Lung (tissue), 11 donors: ENCODE measurements at regions not wholly inside any gene's neighbourhood (a gene's known extent, or its start where the extent isn't known, plus 50 kb on each side); places are given as distances from the start of the nearest gene placed in this dataset.

ENCODE experiments used
- ATAC-seq: fragments of 200-7000 bp; cut with Tn5 transposase; one replicate; pipeline ENCODE4 v1.9.1; 2020; ENCODE audit warnings: moderate number of reproducible peaks; ENCODE audit not compliant: insufficient read depth, low FRiP score
- DNase-seq, 3 donors: peaks; one replicate each; pipeline ENCODE4 v3.0.0-alpha.2; 2013 to 2017
- H3K27ac ChIP-seq, 2 donors: one replicate each; pipeline ENCODE4 v1.5.1; 2013; ENCODE audit warnings: mild to moderate bottlenecking in 2 of 2, moderate library complexity in 2 of 2, control low read depth in 1 of 2, inconsistent platforms in 1 of 2, low read depth in 1 of 2, low read length in 1 of 2
- H3K27me3 ChIP-seq, 3 donors: one replicate each; pipeline ENCODE4 v1.5.1; 2013; ENCODE audit warnings: low read length in 2 of 3; ENCODE audit not compliant: control insufficient read depth in 3 of 3, insufficient read depth in 3 of 3
- H3K36me3 ChIP-seq, 4 donors: one replicate each; pipeline ENCODE4 v1.5.1; 2013; ENCODE audit warnings: low read length in 4 of 4, mild to moderate bottlenecking in 1 of 4, moderate library complexity in 1 of 4; ENCODE audit not compliant: control insufficient read depth in 4 of 4, insufficient read depth in 4 of 4
- H3K4me1 ChIP-seq, 5 donors: one replicate each; pipeline ENCODE4 v1.5.1; 2013; ENCODE audit warnings: low read length in 5 of 5, mild to moderate bottlenecking in 2 of 5, moderate library complexity in 1 of 5; ENCODE audit not compliant: control insufficient read depth in 5 of 5, insufficient read depth in 5 of 5
- H3K4me3 ChIP-seq: one replicate; pipeline ENCODE4 v1.5.1; 2013; ENCODE audit warnings: mild to moderate bottlenecking, control low read depth, moderate library complexity
- H3K9ac ChIP-seq, 2 donors: one replicate each; pipeline ENCODE4 v1.5.1; 2013; ENCODE audit warnings: low read length in 2 of 2, control low read depth in 1 of 2; ENCODE audit not compliant: insufficient read depth in 1 of 2
- H3K9me3 ChIP-seq, 4 donors: one replicate each; pipeline ENCODE4 v1.5.1; 2013; ENCODE audit warnings: low read length in 3 of 4, mild to moderate bottlenecking in 1 of 4, moderate library complexity in 1 of 4; ENCODE audit not compliant: control insufficient read depth in 4 of 4, insufficient read depth in 3 of 4
- WGBS, 2 donors: extraction: QIAGEN DNeasy Blood & Tissue Kit; methylation state at CpG; one replicate each; pipeline ENCODE4 v1.1.7; 2013; 5-methylcytosine and 5-hydroxymethylcytosine counted together
- TF ChIP-seq, protein P1 (sequence below): IDR thresholded peaks from 2 replicates; pipeline ENCODE4 v1.5.1; 2012; ENCODE audit warnings: mild to moderate bottlenecking; ENCODE audit errors: control extremely low read depth, extremely low read depth
- donor health status: control.
- donor health status: control.
- donor health status: Bipolar disorder and iron deficiency.
- donor health status: healthy.
- donor health status: DM: yes; HTN: yes; CAD: no.

DNA sequence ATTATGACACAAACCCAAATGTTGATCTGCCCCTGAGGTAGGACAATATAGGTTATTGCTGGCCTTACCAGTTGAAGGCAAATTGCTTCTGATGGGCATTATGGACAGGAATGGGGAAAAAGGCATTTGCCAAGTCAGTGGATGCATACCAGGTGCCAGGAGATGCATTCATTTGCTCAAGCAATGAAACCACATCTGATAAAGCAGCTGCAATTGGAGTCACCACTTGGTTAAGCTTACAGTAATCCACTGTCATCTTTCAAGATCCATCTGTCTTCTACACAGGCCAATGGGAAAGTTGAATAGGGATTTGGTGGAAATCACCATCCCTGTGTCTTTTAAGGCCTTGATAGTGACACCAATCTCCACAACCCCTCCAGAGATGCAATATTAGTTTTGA, 648.6 kb downstream of the COL12A1 start:
- H3K27me3 ChIP-seq, result no peaks in the 10 kb centered on the region

DNA sequence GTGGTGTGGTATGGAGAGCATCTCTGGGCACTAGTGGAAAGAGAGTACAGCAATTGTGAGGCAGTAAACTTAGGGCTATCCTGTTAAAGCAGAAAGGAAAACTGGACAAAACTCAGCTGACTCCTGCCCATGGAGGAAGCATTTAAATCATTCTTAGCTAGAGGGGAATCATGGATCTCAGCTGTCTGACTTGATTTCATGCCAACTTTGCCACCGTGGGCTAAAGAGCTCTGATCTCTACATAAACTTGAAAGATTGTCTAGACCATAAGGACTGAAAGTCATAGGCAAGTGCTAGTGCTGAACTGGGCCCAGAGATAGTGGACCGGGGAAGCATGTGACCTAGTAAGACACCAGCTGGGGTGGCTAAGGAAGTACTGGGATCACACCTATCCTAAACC, 651.8 kb downstream of the COL12A1 start:
- H3K27me3 ChIP-seq, result no peaks in the 10 kb centered on the region
- no peaks in the 10 kb centered on the region for H3K9me3 ChIP-seq
- ATAC-seq (no peak), DNase-seq (peak in 2 of 3 donors; percentile 7 to 9)
- no peaks in the 10 kb centered on the region for H3K36me3 ChIP-seq
- H3K4me3 ChIP-seq, result no peak overlapping the region
- H3K4me1 ChIP-seq, result no peaks in the 10 kb centered on the region
- no peak overlapping the region for H3K9ac ChIP-seq
- H3K27ac ChIP-seq, result no peak overlapping the region
- TF ChIP-seq, protein P1, sequence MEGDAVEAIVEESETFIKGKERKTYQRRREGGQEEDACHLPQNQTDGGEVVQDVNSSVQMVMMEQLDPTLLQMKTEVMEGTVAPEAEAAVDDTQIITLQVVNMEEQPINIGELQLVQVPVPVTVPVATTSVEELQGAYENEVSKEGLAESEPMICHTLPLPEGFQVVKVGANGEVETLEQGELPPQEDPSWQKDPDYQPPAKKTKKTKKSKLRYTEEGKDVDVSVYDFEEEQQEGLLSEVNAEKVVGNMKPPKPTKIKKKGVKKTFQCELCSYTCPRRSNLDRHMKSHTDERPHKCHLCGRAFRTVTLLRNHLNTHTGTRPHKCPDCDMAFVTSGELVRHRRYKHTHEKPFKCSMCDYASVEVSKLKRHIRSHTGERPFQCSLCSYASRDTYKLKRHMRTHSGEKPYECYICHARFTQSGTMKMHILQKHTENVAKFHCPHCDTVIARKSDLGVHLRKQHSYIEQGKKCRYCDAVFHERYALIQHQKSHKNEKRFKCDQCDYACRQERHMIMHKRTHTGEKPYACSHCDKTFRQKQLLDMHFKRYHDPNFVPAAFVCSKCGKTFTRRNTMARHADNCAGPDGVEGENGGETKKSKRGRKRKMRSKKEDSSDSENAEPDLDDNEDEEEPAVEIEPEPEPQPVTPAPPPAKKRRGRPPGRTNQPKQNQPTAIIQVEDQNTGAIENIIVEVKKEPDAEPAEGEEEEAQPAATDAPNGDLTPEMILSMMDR, result no peak
- WGBS, 2 donors, result 64 to 78% methylated on average over 2 of the region's 2 CpGs

More for the DNA sequence above, 648.6 kb downstream of the COL12A1 start:
- Histone ChIP-seq H3K9me3 (peaks cover 0 to 2% (median 0%) of the 10 kb centered on the region in 4 donors), H3K27ac (no peak overlapping the region), H3K36me3 (no peaks in the 10 kb centered on the region), H3K4me1 (no peaks in the 10 kb centered on the region), H3K9ac (no peak overlapping the region), H3K4me3 (no peak overlapping the region)
- TF ChIP-seq, protein P1, result no peak
- ATAC-seq (no peak), DNase-seq (no peak)

DNA sequence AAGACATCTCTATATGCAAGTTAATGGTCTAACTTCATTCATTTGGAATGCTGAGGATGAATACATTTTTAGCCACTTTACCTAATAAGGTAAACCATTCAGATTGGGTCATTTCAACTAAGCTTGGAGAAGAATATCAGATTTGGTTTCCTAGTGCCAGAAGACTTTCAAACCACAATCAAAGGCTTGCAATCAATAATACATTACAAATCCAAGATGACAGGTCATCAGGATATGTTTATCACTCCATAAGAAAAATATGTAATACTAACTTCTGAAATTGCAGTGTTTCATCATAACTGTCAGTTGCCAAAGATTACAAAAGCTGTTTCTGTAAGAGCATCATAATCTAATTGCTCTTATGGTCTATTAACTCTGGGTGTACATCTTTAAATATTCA, 654.0 kb downstream of the COL12A1 start:
- Histone ChIP-seq H3K9me3 (no peaks in the 10 kb centered on the region), H3K27ac (no peak overlapping the region), H3K4me3 (no peak overlapping the region), H3K36me3 (no peaks in the 10 kb centered on the region), H3K4me1 (no peaks in the 10 kb centered on the region), H3K27me3 (no peaks in the 10 kb centered on the region), H3K9ac (no peak overlapping the region)
- DNase-seq (no peak), ATAC-seq (no peak)
- TF ChIP-seq, protein P1, result no peak

DNA sequence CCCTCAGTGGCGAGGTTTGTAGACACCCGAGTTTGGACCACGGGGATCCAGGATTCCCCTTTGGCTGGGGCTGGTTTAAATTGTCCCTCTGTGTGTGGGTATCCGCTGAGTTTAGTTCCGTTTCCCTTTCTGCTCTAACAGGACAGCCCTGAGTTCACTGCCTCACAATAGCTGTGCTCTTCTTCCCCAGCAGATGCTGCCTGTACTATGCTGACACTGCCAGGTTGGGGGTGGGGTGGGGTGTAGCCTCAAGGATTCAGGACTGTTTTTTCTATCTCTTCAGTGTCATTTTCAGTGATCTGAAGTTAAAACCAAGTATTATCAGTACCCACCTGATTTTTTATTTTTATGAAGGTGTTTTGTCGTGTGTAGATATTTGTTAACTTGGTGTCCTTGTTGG, 655.0 kb downstream of the COL12A1 start:
- DNase-seq (no peak), ATAC-seq (no peak)
- Histone ChIP-seq H3K36me3 (no peaks in the 10 kb centered on the region), H3K27ac (no peak overlapping the region), H3K4me1 (no peaks in the 10 kb centered on the region), H3K9me3 (no peaks in the 10 kb centered on the region), H3K9ac (no peak overlapping the region), H3K4me3 (no peak overlapping the region), H3K27me3 (no peaks in the 10 kb centered on the region)
- WGBS, 2 donors, result 85 to 95% methylated on average over 6 of the region's 6 CpGs
- TF ChIP-seq, protein P1, result no peak
